ENCODE measurements at regions not wholly inside any gene's neighbourhood (a gene's known extent, or its start where the extent isn't known, plus 50 kb on each side); places are given as distances from the start of the nearest gene placed in this dataset.

DNA sequence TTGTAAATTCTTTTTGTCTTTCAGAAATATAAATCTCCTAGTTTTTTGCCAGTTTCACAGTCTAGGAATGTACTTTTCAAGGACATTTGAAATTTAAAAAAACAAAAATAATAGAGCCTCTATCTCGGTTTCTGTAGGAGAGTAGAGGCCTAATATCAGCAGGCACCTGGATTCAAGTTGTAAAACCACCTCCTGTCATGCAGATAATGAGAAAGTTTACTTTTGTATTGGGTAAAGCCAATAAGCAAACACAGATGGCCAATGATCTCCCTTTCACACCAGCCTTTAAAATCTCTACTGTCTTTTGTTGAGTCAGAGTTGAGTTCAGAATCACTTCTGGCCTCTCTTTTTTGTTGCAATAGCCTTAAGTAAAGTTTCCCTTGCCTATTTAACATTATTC lies 1499.9 kb downstream of the PCDH18 start:
- Histone ChIP-seq H3K4me2 (ENCODE audit: extremely low read depth, insufficient read depth, low read length) (no peak overlapping the region), H3K9me3 (ENCODE audit: control insufficient read depth, insufficient read depth, low read depth, low read length) (no peaks in the 10 kb centered on the region), H3K9ac (ENCODE audit: insufficient read depth, low read length) (no peak overlapping the region), H3K36me3 (ENCODE audit: control insufficient read depth, insufficient read depth, low read length) (no peaks in the 10 kb centered on the region), H3K4me3 (replicated peaks in 1 of 4; ENCODE audit: control extremely low read depth in 1 of 4, insufficient read depth in 1 of 4, low read depth in 3 of 4, low read length in 4 of 4) (no peak overlapping the region), H3K27ac (ENCODE audit: insufficient read depth, low read length) (no peak overlapping the region), H3K79me2 (ENCODE audit: control insufficient read depth, insufficient read depth, low read length) (no peaks in the 10 kb centered on the region), H3K27me3 (ENCODE audit: control insufficient read depth, insufficient read depth, low read length) (no peaks in the 10 kb centered on the region), H4K20me1 (ENCODE audit: control insufficient read depth, extremely low read depth, insufficient read depth, low read length) (no peaks in the 10 kb centered on the region), H2AFZ (ENCODE audit: low read length) (no peak overlapping the region), H3K4me1 (ENCODE audit: control insufficient read depth, extremely low read depth, insufficient read depth, low read length) (no peaks in the 10 kb centered on the region)
- TF ChIP-seq CTCF (conservative IDR thresholded peaks at IDR 0.05 in 1 of 2, IDR thresholded peaks at IDR 0.05 in 1 of 2; ENCODE audit: low read depth in 1 of 2, low read length in 2 of 2) (no peak), EZH2 (IDR thresholded peaks at IDR 0.05; ENCODE audit: low read length, missing control alignments) (no peak)
- DNase-seq (ENCODE audit: low read depth in 2 of 2): no peak

DNA sequence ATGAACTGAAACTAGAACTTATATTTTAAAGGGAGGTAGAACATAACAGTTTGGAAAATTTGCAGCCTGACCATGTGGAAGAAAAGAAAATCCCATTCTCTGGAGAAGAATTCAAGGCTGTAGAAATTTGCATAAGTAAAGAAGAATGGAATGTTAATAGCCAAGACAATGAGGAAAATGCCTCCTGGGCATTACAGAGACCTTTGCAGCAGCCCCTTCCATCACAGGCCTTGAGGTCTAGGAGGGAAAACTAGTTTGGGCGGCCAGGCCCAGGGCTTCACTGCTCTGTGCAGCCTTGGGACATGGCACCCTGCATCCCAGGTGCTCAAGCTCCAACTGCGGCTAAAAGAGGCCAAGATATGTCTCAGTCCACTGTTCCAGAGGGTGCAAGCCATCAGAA lies 1506.8 kb downstream of the PCDH18 start:
- Histone ChIP-seq H3K4me2 (ENCODE audit: extremely low read depth, insufficient read depth, low read length) (no peak overlapping the region), H3K9ac (ENCODE audit: insufficient read depth, low read length) (no peak overlapping the region), H3K27ac (ENCODE audit: insufficient read depth, low read length) (no peak overlapping the region), H3K4me3 (replicated peaks in 1 of 4; ENCODE audit: control extremely low read depth in 1 of 4, insufficient read depth in 1 of 4, low read depth in 3 of 4, low read length in 4 of 4) (no peak overlapping the region), H4K20me1 (ENCODE audit: control insufficient read depth, extremely low read depth, insufficient read depth, low read length) (no peaks in the 10 kb centered on the region), H3K27me3 (ENCODE audit: control insufficient read depth, insufficient read depth, low read length) (no peaks in the 10 kb centered on the region), H3K36me3 (ENCODE audit: control insufficient read depth, insufficient read depth, low read length) (no peaks in the 10 kb centered on the region), H3K79me2 (ENCODE audit: control insufficient read depth, insufficient read depth, low read length) (no peaks in the 10 kb centered on the region), H3K9me3 (ENCODE audit: control insufficient read depth, insufficient read depth, low read depth, low read length) (no peaks in the 10 kb centered on the region), H3K4me1 (ENCODE audit: control insufficient read depth, extremely low read depth, insufficient read depth, low read length) (no peaks in the 10 kb centered on the region), H2AFZ (ENCODE audit: low read length) (no peak overlapping the region)
- DNase-seq (ENCODE audit: low read depth in 2 of 2): no peak
- TF ChIP-seq EZH2 (IDR thresholded peaks at IDR 0.05; ENCODE audit: low read length, missing control alignments): no peak
- no peak for TF ChIP-seq CTCF (conservative IDR thresholded peaks at IDR 0.05 in 1 of 2, IDR thresholded peaks at IDR 0.05 in 1 of 2; ENCODE audit: low read depth in 1 of 2, low read length in 2 of 2)

GRCh38 chr4:136017556-136017955 lies 1514.7 kb downstream of the PCDH18 start:
- no peaks in the 10 kb centered on the region for H3K9me3 ChIP-seq (ENCODE audit: control insufficient read depth, insufficient read depth, low read depth, low read length)
- H3K36me3 ChIP-seq (ENCODE audit: control insufficient read depth, insufficient read depth, low read length): no peaks in the 10 kb centered on the region
- no peaks in the 10 kb centered on the region for H3K27me3 ChIP-seq (ENCODE audit: control insufficient read depth, insufficient read depth, low read length)
- no peaks in the 10 kb centered on the region for H3K4me1 ChIP-seq (ENCODE audit: control insufficient read depth, extremely low read depth, insufficient read depth, low read length)
- DNase-seq (ENCODE audit: low read depth in 2 of 2): no peak
- no peak overlapping the region for H2AFZ ChIP-seq (ENCODE audit: low read length)
- H3K4me3 ChIP-seq (replicated peaks in 1 of 4; ENCODE audit: control extremely low read depth in 1 of 4, insufficient read depth in 1 of 4, low read depth in 3 of 4, low read length in 4 of 4): no peak overlapping the region
- H3K9ac ChIP-seq (ENCODE audit: insufficient read depth, low read length): no peak overlapping the region
- no peaks in the 10 kb centered on the region for H3K79me2 ChIP-seq (ENCODE audit: control insufficient read depth, insufficient read depth, low read length)
- no peak for TF ChIP-seq CTCF (conservative IDR thresholded peaks at IDR 0.05 in 1 of 2, IDR thresholded peaks at IDR 0.05 in 1 of 2; ENCODE audit: low read depth in 1 of 2, low read length in 2 of 2)
- no peak for TF ChIP-seq EZH2 (IDR thresholded peaks at IDR 0.05; ENCODE audit: low read length, missing control alignments)
- H3K27ac ChIP-seq (ENCODE audit: insufficient read depth, low read length): no peak overlapping the region
- H3K4me2 ChIP-seq (ENCODE audit: extremely low read depth, insufficient read depth, low read length): no peak overlapping the region
- H4K20me1 ChIP-seq (ENCODE audit: control insufficient read depth, extremely low read depth, insufficient read depth, low read length): no peaks in the 10 kb centered on the region

Data from fibroblast of lung (primary cell).